ENCODE measurements at regions not wholly inside any gene's neighbourhood (a gene's known extent, or its start where the extent isn't known, plus 50 kb on each side); places are given as distances from the start of the nearest gene placed in this dataset.

GRCh38 chr18:41462946-41463345, 492.1 kb upstream of the PIK3C3 start:
- no peak for TF ChIP-seq TAF1 (IDR thresholded peaks at IDR 0.05; ENCODE audit: borderline replicate concordance, insufficient read depth, low read length)
- TF ChIP-seq REST (IDR thresholded peaks at IDR 0.05; ENCODE audit: insufficient read depth in 1 of 2, low read depth in 2 of 2, low read length in 2 of 2) = no peak
- no peak for TF ChIP-seq POLR2AphosphoS5 (IDR thresholded peaks at IDR 0.05; ENCODE audit: low read depth, low read length)
- TF ChIP-seq FOXP2 (optimal IDR thresholded peaks at IDR 0.05; ENCODE audit: borderline replicate concordance, extremely low read depth, extremely low read length, insufficient read depth) = no peak
- TF ChIP-seq SIN3A (IDR thresholded peaks at IDR 0.05; ENCODE audit: borderline replicate concordance, insufficient read depth, low read length) = no peak

All from PFSK-1 (cell line).